Peyer's patch (tissue), 4 donors: ENCODE measurements at regions not wholly inside any gene's neighbourhood (a gene's known extent, or its start where the extent isn't known, plus 50 kb on each side); places are given as distances from the start of the nearest gene placed in this dataset.

ENCODE experiments used
- POLR2A ChIP-seq, 2 donors: fragments of 450-650 bp; IDR thresholded peaks; one replicate each; pipeline ENCODE4 v1.5.1; 2017; ENCODE audit warnings: antibody characterized with exemption in 2 of 2, mild to moderate bottlenecking in 2 of 2, moderate library complexity in 2 of 2
- TF ChIP-seq, protein P1 (sequence below), 6 experiments: fragments of 450-650 bp in 4 of 6; fragments of 200-600 bp in 2 of 6; sonication (generic) in 1 of 6; IDR thresholded peaks; one replicate each; pipeline ENCODE4 v1.5.1; 2017 to 2019; ENCODE audit warnings: antibody characterized with exemption in 6 of 6, mild to moderate bottlenecking in 3 of 6, moderate library complexity in 1 of 6

GRCh38 chr17:53176629-53177028 is 646.1 kb upstream of the KIF2B start:
- TF ChIP-seq POLR2A (IDR thresholded peaks at IDR 0.05): no peak
- TF ChIP-seq, protein P1, sequence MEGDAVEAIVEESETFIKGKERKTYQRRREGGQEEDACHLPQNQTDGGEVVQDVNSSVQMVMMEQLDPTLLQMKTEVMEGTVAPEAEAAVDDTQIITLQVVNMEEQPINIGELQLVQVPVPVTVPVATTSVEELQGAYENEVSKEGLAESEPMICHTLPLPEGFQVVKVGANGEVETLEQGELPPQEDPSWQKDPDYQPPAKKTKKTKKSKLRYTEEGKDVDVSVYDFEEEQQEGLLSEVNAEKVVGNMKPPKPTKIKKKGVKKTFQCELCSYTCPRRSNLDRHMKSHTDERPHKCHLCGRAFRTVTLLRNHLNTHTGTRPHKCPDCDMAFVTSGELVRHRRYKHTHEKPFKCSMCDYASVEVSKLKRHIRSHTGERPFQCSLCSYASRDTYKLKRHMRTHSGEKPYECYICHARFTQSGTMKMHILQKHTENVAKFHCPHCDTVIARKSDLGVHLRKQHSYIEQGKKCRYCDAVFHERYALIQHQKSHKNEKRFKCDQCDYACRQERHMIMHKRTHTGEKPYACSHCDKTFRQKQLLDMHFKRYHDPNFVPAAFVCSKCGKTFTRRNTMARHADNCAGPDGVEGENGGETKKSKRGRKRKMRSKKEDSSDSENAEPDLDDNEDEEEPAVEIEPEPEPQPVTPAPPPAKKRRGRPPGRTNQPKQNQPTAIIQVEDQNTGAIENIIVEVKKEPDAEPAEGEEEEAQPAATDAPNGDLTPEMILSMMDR (IDR thresholded peaks at IDR 0.05): no peak
